ENCODE measurements at regions not wholly inside any gene's neighbourhood (a gene's known extent, or its start where the extent isn't known, plus 50 kb on each side); places are given as distances from the start of the nearest gene placed in this dataset.

DNA sequence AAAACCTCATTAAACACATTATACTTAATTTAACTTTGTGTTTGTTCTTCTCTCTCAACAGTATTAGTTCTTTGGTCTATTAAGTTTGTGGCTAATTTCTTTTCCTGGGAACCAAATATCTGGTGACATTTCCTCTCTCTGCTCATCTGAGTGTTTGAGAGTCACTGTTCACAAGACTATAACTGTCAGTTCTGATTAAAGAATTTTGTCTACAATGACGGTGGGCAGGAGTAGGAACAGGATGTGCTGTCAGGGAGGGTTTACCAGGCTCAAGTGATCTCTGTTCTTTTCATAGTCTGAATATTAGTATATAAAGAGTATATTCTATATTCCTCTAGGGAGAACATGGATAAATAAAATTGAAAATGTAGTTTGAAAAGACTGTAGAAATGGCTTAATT, 92.9 kb downstream of the ALG10B start:
- TF ChIP-seq CTCF (IDR thresholded peaks at IDR 0.05) (no peak), POLR2A (IDR thresholded peaks at IDR 0.05) (no peak)
- WGBS, 4 donors = 21 to 38% (median 36%) methylated on average over 1 of the region's 1 CpG

DNA sequence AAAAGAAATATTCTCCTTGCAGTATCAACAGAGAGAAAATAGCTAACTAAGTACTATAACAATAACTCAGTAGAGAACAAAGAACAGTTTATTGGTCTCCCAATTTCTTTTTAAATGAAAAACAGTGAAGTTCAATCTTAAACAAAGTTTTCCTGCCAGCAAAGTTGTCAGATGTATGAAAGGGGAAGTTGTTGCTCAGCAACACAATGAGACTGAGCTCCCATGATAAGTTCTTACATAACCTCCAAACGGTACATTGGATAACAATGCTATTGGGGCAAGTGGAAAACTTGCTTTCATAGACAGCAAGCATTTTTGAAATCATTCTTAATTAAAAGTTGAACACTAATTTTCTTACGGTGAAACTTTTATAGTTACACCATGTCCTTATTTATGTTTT, 94.9 kb downstream of the ALG10B start:
- DNase-seq = no peak
- WGBS, 4 donors = 51 to 68% (median 58%) methylated on average over 2 of the region's 2 CpGs
- no peaks in the 10 kb centered on the region for H3K36me3 ChIP-seq (replicated peaks in 1 of 2)
- no peak for TF ChIP-seq CTCF (IDR thresholded peaks at IDR 0.05)
- no peak for TF ChIP-seq POLR2A (IDR thresholded peaks at IDR 0.05)
- intact Hi-C loops (cut with DNase I) = no loop called here
- no peaks in the 10 kb centered on the region for H3K27me3 ChIP-seq
- no peaks in the 10 kb centered on the region for H3K9me3 ChIP-seq (replicated peaks in 1 of 3)
- no peaks in the 10 kb centered on the region for H3K4me1 ChIP-seq (replicated peaks in 1 of 2)
- no peak overlapping the region for H3K4me3 ChIP-seq
- H3K27ac ChIP-seq = no peak overlapping the region

More for the DNA sequence above, 92.9 kb downstream of the ALG10B start:
- H3K4me3 ChIP-seq = no peak overlapping the region
- no peaks in the 10 kb centered on the region for H3K4me1 ChIP-seq (replicated peaks in 1 of 2)
- H3K27ac ChIP-seq = no peak overlapping the region
- H3K36me3 ChIP-seq (replicated peaks in 1 of 2) = no peaks in the 10 kb centered on the region
- DNase-seq = no peak
- intact Hi-C loops (cut with DNase I) = no loop called here
- no peaks in the 10 kb centered on the region for H3K9me3 ChIP-seq (replicated peaks in 1 of 3)
- H3K27me3 ChIP-seq = no peaks in the 10 kb centered on the region

- no peak for TF ChIP-seq CTCF (IDR thresholded peaks at IDR 0.05)
- no peak for TF ChIP-seq POLR2A (IDR thresholded peaks at IDR 0.05)
- Histone ChIP-seq H3K4me3 (no peak overlapping the region), H3K27ac (no peak overlapping the region), H3K9me3 (replicated peaks in 1 of 3) (no peaks in the 10 kb centered on the region), H3K27me3 (no peaks in the 10 kb centered on the region), H3K36me3 (replicated peaks in 1 of 2) (no peaks in the 10 kb centered on the region), H3K4me1 (replicated peaks in 1 of 2) (no peaks in the 10 kb centered on the region)
- intact Hi-C loops (cut with DNase I) = no loop called here
- no peak for DNase-seq
Observed at GRCh38 chr12:38411946-38412345, 95.4 kb downstream of the ALG10B start.

DNA sequence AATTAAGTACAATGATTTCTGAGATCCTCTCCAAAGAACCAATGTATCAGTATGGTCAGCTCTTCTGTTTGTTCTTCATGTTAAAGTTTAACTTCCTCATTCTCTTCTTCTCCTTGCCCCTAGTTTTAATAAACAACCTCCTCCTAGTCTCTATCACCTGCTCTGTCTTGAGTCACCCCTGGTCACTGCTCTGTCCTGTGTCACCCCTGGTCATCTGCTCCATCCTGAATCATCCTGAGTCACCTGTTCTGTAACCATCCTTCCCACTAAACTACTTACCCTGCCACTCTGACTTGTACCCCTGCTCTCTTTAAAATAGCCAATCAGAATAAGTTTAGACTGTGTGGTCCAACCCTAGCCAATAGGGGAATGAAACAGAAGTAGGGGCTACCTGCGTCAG, 100.5 kb downstream of the ALG10B start:
- TF ChIP-seq CTCF (IDR thresholded peaks at IDR 0.05) = no peak
- TF ChIP-seq POLR2A (IDR thresholded peaks at IDR 0.05) = no peak
- no peak for DNase-seq
- Histone ChIP-seq H3K4me1 (replicated peaks in 1 of 2) (no peaks in the 10 kb centered on the region), H3K9me3 (replicated peaks in 1 of 3) (no peaks in the 10 kb centered on the region), H3K4me3 (no peak overlapping the region), H3K27me3 (no peaks in the 10 kb centered on the region), H3K36me3 (replicated peaks in 1 of 2) (no peaks in the 10 kb centered on the region), H3K27ac (no peak overlapping the region)
- WGBS, 4 donors = 82 to 86% (median 83%) methylated on average over 1 of the region's 1 CpG
- intact Hi-C loops (cut with DNase I) = no loop called here
